ENCODE measurements at regions not wholly inside any gene's neighbourhood (a gene's known extent, or its start where the extent isn't known, plus 50 kb on each side); places are given as distances from the start of the nearest gene placed in this dataset.

GRCh38 chr9:131809941-131810344, 70.1 kb upstream of the RAPGEF1 start:
- DNase-seq (ENCODE audit: low spot score), result no peak

- DNase-seq (ENCODE audit: low spot score), result no peak
Measured at GRCh38 chr9:131808291-131808690, 68.4 kb upstream of the RAPGEF1 start.

- no peak for DNase-seq (ENCODE audit: low spot score)
Measured at GRCh38 chr9:131807144-131807983, 67.5 kb upstream of the RAPGEF1 start.

- DNase-seq (ENCODE audit: low spot score), result no peak
Measured at GRCh38 chr9:131805803-131806202, 65.9 kb upstream of the RAPGEF1 start.

GRCh38 chr9:131804826-131805225, 65.0 kb upstream of the RAPGEF1 start:
- no peak for DNase-seq (ENCODE audit: low spot score)

- no peak for DNase-seq (ENCODE audit: low spot score)
Measured at GRCh38 chr9:131803758-131804411, 64.0 kb upstream of the RAPGEF1 start.

- no peak for DNase-seq (ENCODE audit: low spot score)
Measured at GRCh38 chr9:131801810-131802209, 61.9 kb upstream of the RAPGEF1 start.

- no peak for DNase-seq (ENCODE audit: low spot score)
Measured at GRCh38 chr9:131800843-131801242, 61.0 kb upstream of the RAPGEF1 start.

GRCh38 chr9:131800366-131800765, 60.5 kb upstream of the RAPGEF1 start:
- DNase-seq (ENCODE audit: low spot score), result no peak

GRCh38 chr9:131799177-131799823, 59.4 kb upstream of the RAPGEF1 start:
- DNase-seq (ENCODE audit: low spot score), result no peak

- peak; percentile 65 for DNase-seq (ENCODE audit: low spot score)
Measured at GRCh38 chr9:131798246-131798645, 58.4 kb upstream of the RAPGEF1 start.

GRCh38 chr9:131794393-131794792, 54.5 kb upstream of the RAPGEF1 start:
- no peak for DNase-seq (ENCODE audit: low spot score)

GRCh38 chr9:131791542-131792254, 51.8 kb upstream of the RAPGEF1 start:
- DNase-seq (ENCODE audit: low spot score), result no peak
